Bone marrow (tissue), 2 donors: ENCODE measurements at regions not wholly inside any gene's neighbourhood (a gene's known extent, or its start where the extent isn't known, plus 50 kb on each side); places are given as distances from the start of the nearest gene placed in this dataset.

ENCODE experiments used
- DNase-seq, 2 donors: peaks; one replicate each; lab custom pipeline; 2025; lab: John Stamatoyannopoulos, UW

DNA sequence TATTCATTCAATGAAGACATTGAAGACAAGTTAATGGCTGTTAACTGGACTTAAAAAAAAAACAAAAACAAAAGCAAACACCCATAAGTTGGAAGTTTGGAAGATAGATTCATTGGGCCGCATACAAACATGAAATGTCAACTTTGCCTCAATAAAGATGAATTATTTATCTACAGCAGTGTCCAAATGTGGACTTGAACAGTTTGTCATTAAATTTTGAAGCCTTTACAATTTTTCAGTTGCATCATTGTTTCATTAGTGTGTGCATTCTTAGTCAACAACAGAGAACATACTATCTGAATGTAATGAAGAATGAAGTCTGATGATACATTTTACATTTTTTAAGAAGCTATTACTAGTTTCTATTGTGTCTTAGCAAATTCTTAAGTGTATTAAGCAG, 152.1 kb downstream of the SLIT2 start:
- DNase-seq: no peak

GRCh38 chr4:20408611-20409010, 156.9 kb downstream of the SLIT2 start:
- DNase-seq: no peak

GRCh38 chr4:20412072-20412471, 160.4 kb downstream of the SLIT2 start:
- no peak for DNase-seq

GRCh38 chr4:20416800-20417199, 165.1 kb downstream of the SLIT2 start:
- no peak for DNase-seq

GRCh38 chr4:20418861-20419451, 167.3 kb downstream of the SLIT2 start:
- DNase-seq: peak in 1 of 2 donors; percentile 57

DNA sequence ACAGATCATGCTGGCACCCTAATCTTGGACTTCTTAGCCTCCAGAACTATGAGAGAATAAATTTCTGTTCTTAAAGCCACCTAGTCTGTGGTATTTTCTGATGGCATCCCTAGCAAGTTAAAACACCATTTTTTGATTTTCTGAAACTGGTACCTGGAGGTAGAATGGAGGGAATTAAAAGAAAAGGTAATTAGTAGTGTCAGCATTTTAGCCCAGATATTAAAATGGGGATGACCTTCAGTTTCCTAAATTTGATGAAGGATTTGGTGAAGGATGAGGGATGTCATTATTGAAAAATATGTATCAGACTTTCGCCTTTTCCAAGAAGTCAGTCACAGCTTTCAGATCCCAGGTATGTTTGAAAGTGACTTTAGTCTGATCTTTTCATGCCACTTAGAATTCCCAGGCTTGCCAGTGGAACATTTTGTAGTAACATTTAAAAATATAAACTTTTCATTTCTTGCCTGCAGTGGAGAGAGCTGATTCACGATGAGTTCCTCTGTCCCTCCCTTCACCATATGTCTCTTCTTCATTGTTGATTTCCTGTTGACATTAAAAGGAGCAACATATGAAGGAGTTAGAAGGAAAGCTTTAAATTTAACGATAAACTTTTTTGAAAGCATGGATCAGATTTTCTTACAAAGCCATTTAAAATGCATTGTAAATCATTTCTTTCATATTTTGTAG, 169.4 kb downstream of the SLIT2 start:
- no peak for DNase-seq

DNA sequence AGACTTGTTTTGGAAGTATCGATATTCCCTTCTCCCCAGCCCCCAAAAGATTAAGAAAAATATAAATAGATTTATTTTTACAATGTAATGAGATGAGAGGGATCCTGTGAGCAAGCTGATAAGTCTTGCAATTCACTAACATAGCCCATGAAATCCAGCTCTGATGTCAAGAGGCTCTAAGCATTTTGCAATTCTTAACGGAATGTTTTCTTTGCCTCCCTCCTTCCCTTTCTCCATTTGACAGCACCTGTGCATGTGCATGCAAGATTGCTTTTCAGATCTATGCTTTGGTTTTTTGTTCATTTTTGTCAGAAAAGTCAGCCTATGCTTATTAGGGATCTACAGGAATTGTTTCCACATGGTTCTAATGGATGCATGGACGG, 169.9 kb downstream of the SLIT2 start:
- no peak for DNase-seq

GRCh38 chr4:20422398-20422797, 170.7 kb downstream of the SLIT2 start:
- DNase-seq: no peak

DNA sequence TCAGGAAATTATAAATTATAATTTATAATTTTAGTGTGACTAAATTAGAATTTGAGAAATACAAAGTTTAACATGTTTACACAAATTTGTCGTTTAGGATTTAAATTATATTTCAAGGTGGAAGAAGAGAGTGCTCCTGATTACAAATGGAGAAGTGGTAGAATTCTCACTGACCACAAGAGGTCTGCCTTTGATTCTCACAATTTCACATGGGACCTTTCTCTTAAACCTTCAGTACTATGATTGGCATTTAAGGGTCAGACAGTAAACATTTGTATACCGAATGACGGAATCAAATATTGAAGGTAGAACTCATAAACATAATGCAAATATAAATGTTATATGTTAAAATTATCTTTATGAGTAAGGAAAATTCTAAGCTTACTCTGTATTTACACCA, 171.7 kb downstream of the SLIT2 start:
- no peak for DNase-seq

GRCh38 chr4:20426028-20426427, 174.3 kb downstream of the SLIT2 start:
- DNase-seq: no peak

DNA sequence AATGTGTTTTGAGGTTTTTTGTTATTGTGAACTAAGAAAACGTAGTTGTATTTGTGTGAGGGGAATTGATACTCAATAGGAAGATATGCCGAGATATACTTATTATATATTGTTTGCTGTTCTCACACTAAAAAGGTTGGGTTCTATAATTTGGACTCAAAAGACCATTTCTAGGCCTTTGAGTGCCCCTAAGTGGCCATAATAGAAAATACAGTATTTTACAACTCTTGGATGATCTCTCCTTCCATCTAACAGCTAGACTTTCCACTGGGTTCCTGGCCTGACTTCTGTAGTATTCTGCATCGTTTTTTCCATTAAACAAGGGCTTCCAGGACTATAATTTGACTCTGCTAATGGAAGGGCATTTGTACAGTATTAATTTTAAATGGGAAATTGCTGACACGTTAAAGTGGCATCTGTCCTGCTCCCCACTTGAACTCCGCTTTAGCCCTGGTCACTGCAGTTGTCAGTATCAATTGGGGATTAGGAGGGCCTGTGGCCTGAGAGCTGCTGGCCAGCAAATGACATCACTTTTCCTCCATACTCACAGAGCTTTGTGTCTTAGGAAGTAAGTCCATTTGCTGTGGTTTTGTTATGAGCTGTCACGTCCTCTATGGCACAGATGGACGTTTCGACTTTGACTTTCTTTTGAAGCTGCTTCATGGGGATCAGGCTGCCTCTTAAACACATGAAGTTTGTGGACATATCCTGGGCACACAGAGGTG, 176.9 kb downstream of the SLIT2 start:
- DNase-seq: no peak

GRCh38 chr4:20430259-20430941, 178.7 kb downstream of the SLIT2 start:
- DNase-seq: no peak

DNA sequence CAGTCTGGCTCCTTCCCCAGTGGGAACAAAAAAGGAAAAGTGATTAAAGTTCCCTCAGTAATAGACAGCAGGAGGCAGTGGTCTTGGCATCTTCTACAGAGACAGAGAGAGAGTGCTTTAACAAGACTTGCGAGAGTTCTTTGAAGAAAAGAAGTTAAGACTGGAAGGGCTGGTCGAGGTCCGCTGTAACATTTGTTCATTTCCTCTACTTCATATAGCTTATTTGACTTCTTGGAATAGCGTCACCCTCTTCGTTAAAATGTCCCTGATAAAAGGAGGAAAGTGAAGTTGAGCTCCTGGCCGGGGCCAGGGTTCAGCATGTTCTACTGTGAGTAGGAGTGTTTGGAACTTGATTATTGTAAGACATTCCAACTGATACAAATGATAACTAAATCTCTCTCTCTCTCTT, 179.8 kb downstream of the SLIT2 start:
- DNase-seq: no peak

DNA sequence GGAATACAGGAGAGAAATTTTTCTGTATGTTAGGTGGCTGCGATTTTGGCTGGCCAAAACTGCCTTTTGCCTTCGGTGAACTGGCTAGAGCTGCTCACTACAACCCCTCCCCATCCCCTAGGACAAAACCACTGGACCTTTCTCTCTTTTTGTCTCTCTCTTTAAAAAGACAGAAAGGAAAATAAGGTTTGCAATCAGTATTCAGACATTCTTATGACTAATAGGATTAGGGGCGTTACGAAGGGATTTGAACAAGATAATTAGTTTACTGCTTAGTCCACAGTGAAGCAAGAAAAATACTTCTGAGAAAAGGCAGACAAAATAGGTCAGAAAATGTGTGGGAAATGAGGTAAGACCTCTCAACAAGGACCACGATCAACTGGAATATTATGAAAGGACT, 180.4 kb downstream of the SLIT2 start:
- no peak for DNase-seq

DNA sequence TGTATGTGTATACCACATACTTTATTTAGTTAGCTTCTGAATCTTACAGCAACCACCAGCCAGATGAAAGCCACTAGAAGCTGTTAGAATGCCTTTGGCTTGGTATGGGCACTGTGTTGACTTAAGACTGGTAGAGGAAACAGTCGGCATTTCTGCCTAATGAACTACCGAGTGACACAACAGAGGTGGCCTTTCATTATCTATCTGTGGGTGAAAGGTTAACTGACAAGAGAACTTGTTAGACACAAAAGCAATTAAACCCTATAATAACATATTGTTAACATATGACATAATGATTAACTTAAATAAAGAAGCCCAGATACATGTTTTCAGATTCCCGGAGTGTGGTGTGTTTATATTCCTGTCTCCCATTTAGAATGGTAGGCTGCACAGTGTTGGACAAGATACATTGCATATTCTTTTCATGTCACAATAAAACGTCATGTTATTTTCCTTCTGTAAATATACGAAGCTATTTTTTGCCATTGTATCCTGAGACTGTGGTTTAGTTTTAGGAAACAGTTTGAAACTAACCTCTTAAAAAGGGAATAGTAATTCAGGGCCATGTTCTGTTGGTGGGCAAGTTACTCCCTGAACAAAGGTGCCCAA, 181.5 kb downstream of the SLIT2 start:
- no peak for DNase-seq

DNA sequence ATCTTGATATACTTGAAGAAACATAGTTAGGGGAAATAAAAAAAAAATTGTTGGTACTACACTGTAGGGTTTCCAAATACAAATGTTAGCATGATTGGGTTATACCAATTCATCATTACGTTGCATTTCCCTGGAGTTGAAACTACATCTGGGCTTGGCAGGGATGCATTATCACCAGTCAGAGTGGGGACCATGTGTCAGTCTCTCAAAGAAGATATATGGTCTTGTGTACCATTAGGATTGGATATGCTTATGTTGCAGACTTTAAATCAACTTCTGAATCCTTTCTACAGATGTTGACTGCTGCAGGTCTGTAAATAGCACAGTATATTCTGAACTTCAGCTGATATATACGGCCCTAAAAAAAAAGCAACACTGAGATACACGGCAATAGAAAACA, 188.5 kb downstream of the SLIT2 start:
- DNase-seq: no peak

DNA sequence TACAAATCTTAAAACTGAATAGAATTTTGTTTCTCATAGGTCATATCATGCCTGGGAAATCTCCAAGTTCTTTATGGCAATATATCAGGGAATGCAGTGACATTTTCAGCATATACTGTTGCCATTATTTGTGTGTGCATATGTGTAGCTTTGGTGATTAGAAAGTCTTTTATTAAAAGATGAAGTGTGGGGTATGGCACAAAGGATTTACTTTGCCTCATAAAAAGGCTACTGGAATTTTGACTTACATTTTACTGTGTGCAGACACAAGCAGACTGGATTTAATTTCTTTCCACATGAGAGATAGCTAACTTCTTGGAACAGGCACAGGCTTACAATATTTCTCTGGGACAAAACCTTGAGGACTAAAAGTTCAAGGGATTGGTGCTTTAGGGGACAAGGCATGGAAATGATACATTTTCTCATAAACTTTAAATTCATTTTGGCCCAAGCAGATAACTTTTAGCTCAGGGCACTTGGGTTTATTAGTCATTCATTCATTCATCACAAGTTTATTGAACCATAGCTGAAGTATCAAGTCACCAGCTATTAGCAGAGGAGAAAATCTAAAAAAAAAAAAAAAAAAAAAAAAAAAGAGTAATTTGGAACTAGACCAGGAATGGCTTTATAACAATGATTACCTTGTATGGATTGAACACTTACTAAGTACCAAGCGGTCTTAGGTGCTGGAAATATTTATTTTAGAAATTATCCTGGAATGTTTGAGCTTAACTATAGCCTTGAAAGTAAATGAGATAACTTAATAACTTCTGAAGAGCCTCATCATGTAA, 191.5 kb downstream of the SLIT2 start:
- no peak for DNase-seq

GRCh38 chr4:20444599-20445337, 193.1 kb downstream of the SLIT2 start:
- DNase-seq: no peak

DNA sequence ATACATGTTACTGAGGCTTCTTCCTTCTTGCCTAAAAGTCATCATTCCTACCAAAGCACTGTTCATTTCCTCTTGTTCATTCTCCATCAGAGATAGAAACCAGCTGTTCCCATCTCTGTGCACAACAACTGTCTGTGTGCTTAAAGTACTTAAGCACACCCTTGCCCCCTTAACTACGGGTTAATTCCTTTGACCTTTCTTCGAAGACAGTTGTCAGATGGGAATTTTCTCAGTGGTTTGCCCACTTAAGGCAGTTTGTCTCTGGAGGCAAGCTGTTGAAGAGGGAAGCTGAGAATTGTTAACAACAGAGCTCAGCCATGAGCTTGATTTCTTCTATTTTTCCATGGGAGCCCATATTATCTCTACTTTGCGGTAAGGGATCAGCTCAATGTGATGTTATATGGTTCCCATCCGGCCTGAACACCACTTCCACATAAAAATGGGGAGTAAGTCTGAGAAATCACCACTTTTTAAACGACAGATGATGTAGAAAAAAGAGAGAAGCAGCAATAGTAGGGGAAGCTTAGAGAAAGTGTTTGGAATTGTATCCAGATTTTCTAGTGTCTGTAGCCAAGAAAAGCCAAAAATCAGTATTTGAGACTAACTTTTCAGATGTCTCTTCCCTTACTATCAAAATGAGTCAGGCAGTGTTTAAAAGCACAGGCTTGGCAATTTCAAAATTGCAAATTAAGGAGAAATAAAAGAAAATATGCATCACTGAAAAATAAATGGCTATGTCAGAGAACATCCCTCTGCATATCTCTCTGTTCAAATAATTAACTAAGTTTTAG, 194.4 kb downstream of the SLIT2 start:
- DNase-seq: no peak

DNA sequence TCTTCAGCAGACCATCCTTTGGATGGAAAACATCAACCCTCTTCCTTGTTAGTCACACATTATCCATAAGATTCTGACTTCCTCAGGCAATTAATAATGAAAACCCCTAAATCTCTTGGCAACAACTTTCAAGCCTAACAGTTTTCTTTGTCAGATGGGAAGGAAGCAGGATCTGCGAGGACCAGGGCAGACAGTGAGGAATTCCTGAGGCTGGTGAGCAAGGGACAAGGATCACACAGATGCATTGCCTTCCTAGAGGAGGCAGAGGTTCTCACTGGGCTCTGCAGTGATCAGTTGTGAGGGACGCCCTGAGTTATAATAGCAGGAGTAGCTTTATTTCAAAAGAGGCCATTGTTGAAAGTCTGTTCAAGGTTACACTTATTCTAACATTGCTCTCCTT, 195.4 kb downstream of the SLIT2 start:
- no peak for DNase-seq
